Activated naive CD4-positive, alpha-beta T cell treated with anti-CD3 and anti-CD28 coated beads, Interleukin-2, amount 50 U/mL, for 16 hours (primary cell): ENCODE measurements at regions not wholly inside any gene's neighbourhood (a gene's known extent, or its start where the extent isn't known, plus 50 kb on each side); places are given as distances from the start of the nearest gene placed in this dataset.

ENCODE experiments used
- DNase-seq: peaks from one replicate; pipeline ENCODE4 v3.0.0-alpha.2; 2020

- DNase-seq = no peak
These were observed 110.4 kb upstream of the EDNRA start for GRCh38 chr4:147370473-147370872.

- no peak for DNase-seq
These were observed 110.0 kb upstream of the EDNRA start for GRCh38 chr4:147370881-147371280.

GRCh38 chr4:147371661-147372060 is 109.2 kb upstream of the EDNRA start:
- DNase-seq = no peak

GRCh38 chr4:147378780-147379179 is 102.1 kb upstream of the EDNRA start:
- no peak for DNase-seq

GRCh38 chr4:147381749-147382148 is 99.1 kb upstream of the EDNRA start:
- no peak for DNase-seq

GRCh38 chr4:147388018-147388417 is 92.9 kb upstream of the EDNRA start:
- DNase-seq = no peak

- DNase-seq = no peak
These were observed 84.8 kb upstream of the EDNRA start for GRCh38 chr4:147396105-147396504.

GRCh38 chr4:147398556-147398955 is 82.3 kb upstream of the EDNRA start:
- DNase-seq = no peak

- DNase-seq = no peak
These were observed 80.2 kb upstream of the EDNRA start for GRCh38 chr4:147400721-147401120.

GRCh38 chr4:147401221-147401620 is 79.7 kb upstream of the EDNRA start:
- DNase-seq = no peak

- no peak for DNase-seq
These were observed 73.4 kb upstream of the EDNRA start for GRCh38 chr4:147407261-147408045.

- no peak for DNase-seq
These were observed 72.7 kb upstream of the EDNRA start for GRCh38 chr4:147408189-147408588.

GRCh38 chr4:147409350-147409749 is 71.5 kb upstream of the EDNRA start:
- no peak for DNase-seq

- DNase-seq = no peak
These were observed 62.7 kb upstream of the EDNRA start for GRCh38 chr4:147418226-147418625.

GRCh38 chr4:147421456-147421855 is 59.4 kb upstream of the EDNRA start:
- DNase-seq = no peak

- DNase-seq = no peak
These were observed 57.7 kb upstream of the EDNRA start for GRCh38 chr4:147423229-147423628.

GRCh38 chr4:147425019-147425418 is 55.9 kb upstream of the EDNRA start:
- DNase-seq = no peak

- no peak for DNase-seq
These were observed 52.3 kb upstream of the EDNRA start for GRCh38 chr4:147428583-147428982.

- no peak for DNase-seq
These were observed 50.8 kb upstream of the EDNRA start for GRCh38 chr4:147430111-147430510.
